HG03064 (cell line): ENCODE measurements at regions not wholly inside any gene's neighbourhood (a gene's known extent, or its start where the extent isn't known, plus 50 kb on each side); places are given as distances from the start of the nearest gene placed in this dataset.
"Not testable (repeated sequence)": the region's sequence is repeated elsewhere in the genome, so short reads cannot be mapped to it uniquely, and the experiment has no call there.

Experiments used
- ATAC-seq: cut with Tn5 transposase; IDR thresholded peaks from one replicate; pipeline ENCODE4 v1.9.1; 2021; ENCODE audit warnings: low read depth; ENCODE audit not compliant: unreplicated experiment

GRCh38 chr14:34051966-34052657 is 101.2 kb upstream of the EGLN3 start:
- no peak for ATAC-seq

- no peak for ATAC-seq
These were observed 99.7 kb upstream of the EGLN3 start for GRCh38 chr14:34050606-34051005.

GRCh38 chr14:34049790-34050189 is 98.9 kb upstream of the EGLN3 start:
- no peak for ATAC-seq

- ATAC-seq, result not testable (repeated sequence)
These were observed 98.3 kb upstream of the EGLN3 start for GRCh38 chr14:34049187-34049586.

- no peak for ATAC-seq
These were observed 96.1 kb upstream of the EGLN3 start for GRCh38 chr14:34046799-34047520.

GRCh38 chr14:34044666-34045306 is 93.9 kb upstream of the EGLN3 start:
- ATAC-seq, result no peak

GRCh38 chr14:34044373-34044637 is 93.4 kb upstream of the EGLN3 start:
- ATAC-seq, result no peak

- peak; percentile 91 for ATAC-seq
These were observed 92.9 kb upstream of the EGLN3 start for GRCh38 chr14:34043627-34044372.

- ATAC-seq, result no peak
These were observed 90.3 kb upstream of the EGLN3 start for GRCh38 chr14:34041220-34041619.

GRCh38 chr14:34040766-34041165 is 89.9 kb upstream of the EGLN3 start:
- no peak for ATAC-seq

GRCh38 chr14:34039428-34040047 is 88.7 kb upstream of the EGLN3 start:
- ATAC-seq, result no peak

GRCh38 chr14:34038358-34039057 is 87.6 kb upstream of the EGLN3 start:
- no peak for ATAC-seq

- no peak for ATAC-seq
These were observed 85.5 kb upstream of the EGLN3 start for GRCh38 chr14:34036319-34036766.

- ATAC-seq, result no peak
These were observed 85.0 kb upstream of the EGLN3 start for GRCh38 chr14:34035934-34036250.

GRCh38 chr14:34035177-34035933 is 84.5 kb upstream of the EGLN3 start:
- no peak for ATAC-seq

- no peak for ATAC-seq
These were observed 83.7 kb upstream of the EGLN3 start for GRCh38 chr14:34034447-34035176.

- ATAC-seq, result no peak
These were observed 81.8 kb upstream of the EGLN3 start for GRCh38 chr14:34032720-34033119.

- no peak for ATAC-seq
These were observed 80.0 kb upstream of the EGLN3 start for GRCh38 chr14:34030864-34031263.

- ATAC-seq, result no peak
These were observed 79.1 kb upstream of the EGLN3 start for GRCh38 chr14:34029921-34030334.
